Left cardiac atrium (tissue), 4 donors: ENCODE measurements at regions not wholly inside any gene's neighbourhood (a gene's known extent, or its start where the extent isn't known, plus 50 kb on each side); places are given as distances from the start of the nearest gene placed in this dataset.

Experiments
- ATAC-seq, 2 donors: fragments of 200-7000 bp; cut with Tn5 transposase; one replicate each; pipeline ENCODE4 v1.9.1; 2020; ENCODE audit warnings: mild to moderate bottlenecking in 2 of 2, moderate library complexity in 2 of 2
- DNase-seq: peaks from one replicate; pipeline ENCODE4 v3.0.0-alpha.2; 2020
- intact Hi-C, 2 donors: fragments of 100-400 bp; cut with DNase I; formaldehyde crosslinking; loops; one replicate each; pipeline versions ENCODE4 v1.14.1 to v1.15.1; 2022 to 2023
- donor health status: DM: no; HTN: yes; CAD: no.
- donor health status: DM: no; HTN: yes; CAD: no; lungs with severe emphysema.
- donor health status: DM: yes; HTN: yes; CAD: no.
- donor health status: Dilated cardiomyopathy.

GRCh38 chr10:62453274-62453673, 79.1 kb downstream of the ZNF365 start:
- DNase-seq: no peak
- intact Hi-C loops: no loop called here
- no peak for ATAC-seq

- ATAC-seq (peak; percentile 85 to 92), DNase-seq (peak; percentile 31)
- intact Hi-C loops: no loop called here
These were observed 80.7 kb downstream of the ZNF365 start for GRCh38 chr10:62454687-62455397.

GRCh38 chr10:62456611-62457101, 82.5 kb downstream of the ZNF365 start:
- DNase-seq (no peak), ATAC-seq (peak in 1 of 2 donors; percentile 24)
- intact Hi-C loops: no loop called here

GRCh38 chr10:62457196-62457595, 83.0 kb downstream of the ZNF365 start:
- ATAC-seq: no peak
- intact Hi-C loops: no loop called here
- DNase-seq: no peak

GRCh38 chr10:62457598-62457997, 83.4 kb downstream of the ZNF365 start:
- ATAC-seq (no peak), DNase-seq (no peak)
- intact Hi-C loops: no loop called here

GRCh38 chr10:62459072-62459471, 84.9 kb downstream of the ZNF365 start:
- DNase-seq (no peak), ATAC-seq (peak in 1 of 2 donors; percentile 38)
- intact Hi-C loops: no loop called here

GRCh38 chr10:62459500-62459899, 85.3 kb downstream of the ZNF365 start:
- DNase-seq (no peak), ATAC-seq (no peak)
- intact Hi-C loops: no loop called here

GRCh38 chr10:62460393-62460792, 86.2 kb downstream of the ZNF365 start:
- no peak for ATAC-seq
- DNase-seq: no peak
- intact Hi-C loops: no loop called here

GRCh38 chr10:62461120-62461519, 87.0 kb downstream of the ZNF365 start:
- DNase-seq: no peak
- ATAC-seq: no peak
- intact Hi-C loops: no loop called here

GRCh38 chr10:62462461-62462860, 88.3 kb downstream of the ZNF365 start:
- intact Hi-C loops: no loop called here
- ATAC-seq (no peak), DNase-seq (no peak)

- ATAC-seq (no peak), DNase-seq (no peak)
- intact Hi-C loops: no loop called here
These were observed 89.2 kb downstream of the ZNF365 start for GRCh38 chr10:62463364-62463763.

GRCh38 chr10:62464308-62464707, 90.1 kb downstream of the ZNF365 start:
- ATAC-seq (no peak), DNase-seq (no peak)
- intact Hi-C loops: no loop called here

GRCh38 chr10:62466590-62466989, 92.4 kb downstream of the ZNF365 start:
- ATAC-seq (no peak), DNase-seq (no peak)
- intact Hi-C loops: no loop called here

GRCh38 chr10:62467527-62467926, 93.4 kb downstream of the ZNF365 start:
- intact Hi-C loops: no loop called here
- DNase-seq (no peak), ATAC-seq (no peak)

GRCh38 chr10:62471711-62472110, 97.5 kb downstream of the ZNF365 start:
- DNase-seq (no peak), ATAC-seq (no peak)
- intact Hi-C loops: no loop called here

GRCh38 chr10:62473241-62473640, 99.1 kb downstream of the ZNF365 start:
- intact Hi-C loops: no loop called here
- ATAC-seq (no peak), DNase-seq (no peak)

GRCh38 chr10:62475551-62475950, 101.4 kb downstream of the ZNF365 start:
- intact Hi-C loops: no loop called here

GRCh38 chr10:62479523-62479922, 105.4 kb downstream of the ZNF365 start:
- no peak for ATAC-seq
- intact Hi-C loops: no loop called here
- no peak for DNase-seq

More at GRCh38 chr10:62475551-62475950, 101.4 kb downstream of the ZNF365 start:
- DNase-seq: no peak
- no peak for ATAC-seq

- ATAC-seq (no peak), DNase-seq (no peak)
- intact Hi-C loops: no loop called here
These were observed 106.0 kb downstream of the ZNF365 start for GRCh38 chr10:62480196-62480595.

- ATAC-seq: no peak
- intact Hi-C loops: no loop called here
- no peak for DNase-seq
These were observed 108.4 kb downstream of the ZNF365 start for GRCh38 chr10:62482581-62482980.

- DNase-seq: no peak
- intact Hi-C loops: no loop called here
- ATAC-seq: no peak
These were observed 117.4 kb downstream of the ZNF365 start for GRCh38 chr10:62491597-62491996.
